ENCODE measurements at regions not wholly inside any gene's neighbourhood (a gene's known extent, or its start where the extent isn't known, plus 50 kb on each side); places are given as distances from the start of the nearest gene placed in this dataset.

DNA sequence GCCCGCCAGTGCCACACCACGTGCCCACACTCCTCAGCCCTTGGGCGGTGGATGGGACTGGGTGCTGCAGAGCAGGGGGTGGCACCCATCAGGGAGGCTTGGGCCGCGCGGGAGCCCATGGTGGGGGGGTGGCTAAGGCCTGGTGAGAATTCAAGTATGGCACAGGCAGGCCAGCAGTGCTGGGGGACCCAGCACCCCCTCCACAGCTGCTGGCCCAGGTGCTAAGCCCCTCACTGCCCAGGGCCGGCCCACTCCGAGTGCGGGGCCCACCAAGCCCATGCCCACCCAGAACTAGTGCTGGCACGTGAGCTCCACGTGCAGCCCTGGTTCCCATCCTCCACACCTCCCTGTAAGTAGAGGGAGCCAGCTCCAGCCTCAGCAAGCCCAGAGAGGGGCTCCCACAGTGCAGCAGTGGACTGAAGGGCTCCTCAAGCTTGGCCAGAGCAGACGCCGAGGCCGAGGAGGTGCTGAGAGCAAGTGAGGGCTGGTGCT is 1091.1 kb upstream of the GJE1 start:
- TF ChIP-seq TAF1 (IDR thresholded peaks at IDR 0.05; ENCODE audit: low read depth), result no peak
- TF ChIP-seq, protein P1, sequence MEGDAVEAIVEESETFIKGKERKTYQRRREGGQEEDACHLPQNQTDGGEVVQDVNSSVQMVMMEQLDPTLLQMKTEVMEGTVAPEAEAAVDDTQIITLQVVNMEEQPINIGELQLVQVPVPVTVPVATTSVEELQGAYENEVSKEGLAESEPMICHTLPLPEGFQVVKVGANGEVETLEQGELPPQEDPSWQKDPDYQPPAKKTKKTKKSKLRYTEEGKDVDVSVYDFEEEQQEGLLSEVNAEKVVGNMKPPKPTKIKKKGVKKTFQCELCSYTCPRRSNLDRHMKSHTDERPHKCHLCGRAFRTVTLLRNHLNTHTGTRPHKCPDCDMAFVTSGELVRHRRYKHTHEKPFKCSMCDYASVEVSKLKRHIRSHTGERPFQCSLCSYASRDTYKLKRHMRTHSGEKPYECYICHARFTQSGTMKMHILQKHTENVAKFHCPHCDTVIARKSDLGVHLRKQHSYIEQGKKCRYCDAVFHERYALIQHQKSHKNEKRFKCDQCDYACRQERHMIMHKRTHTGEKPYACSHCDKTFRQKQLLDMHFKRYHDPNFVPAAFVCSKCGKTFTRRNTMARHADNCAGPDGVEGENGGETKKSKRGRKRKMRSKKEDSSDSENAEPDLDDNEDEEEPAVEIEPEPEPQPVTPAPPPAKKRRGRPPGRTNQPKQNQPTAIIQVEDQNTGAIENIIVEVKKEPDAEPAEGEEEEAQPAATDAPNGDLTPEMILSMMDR (IDR thresholded peaks at IDR 0.05; ENCODE audit: poor library complexity, severe bottlenecking), result no peak
- TF ChIP-seq, protein P2, sequence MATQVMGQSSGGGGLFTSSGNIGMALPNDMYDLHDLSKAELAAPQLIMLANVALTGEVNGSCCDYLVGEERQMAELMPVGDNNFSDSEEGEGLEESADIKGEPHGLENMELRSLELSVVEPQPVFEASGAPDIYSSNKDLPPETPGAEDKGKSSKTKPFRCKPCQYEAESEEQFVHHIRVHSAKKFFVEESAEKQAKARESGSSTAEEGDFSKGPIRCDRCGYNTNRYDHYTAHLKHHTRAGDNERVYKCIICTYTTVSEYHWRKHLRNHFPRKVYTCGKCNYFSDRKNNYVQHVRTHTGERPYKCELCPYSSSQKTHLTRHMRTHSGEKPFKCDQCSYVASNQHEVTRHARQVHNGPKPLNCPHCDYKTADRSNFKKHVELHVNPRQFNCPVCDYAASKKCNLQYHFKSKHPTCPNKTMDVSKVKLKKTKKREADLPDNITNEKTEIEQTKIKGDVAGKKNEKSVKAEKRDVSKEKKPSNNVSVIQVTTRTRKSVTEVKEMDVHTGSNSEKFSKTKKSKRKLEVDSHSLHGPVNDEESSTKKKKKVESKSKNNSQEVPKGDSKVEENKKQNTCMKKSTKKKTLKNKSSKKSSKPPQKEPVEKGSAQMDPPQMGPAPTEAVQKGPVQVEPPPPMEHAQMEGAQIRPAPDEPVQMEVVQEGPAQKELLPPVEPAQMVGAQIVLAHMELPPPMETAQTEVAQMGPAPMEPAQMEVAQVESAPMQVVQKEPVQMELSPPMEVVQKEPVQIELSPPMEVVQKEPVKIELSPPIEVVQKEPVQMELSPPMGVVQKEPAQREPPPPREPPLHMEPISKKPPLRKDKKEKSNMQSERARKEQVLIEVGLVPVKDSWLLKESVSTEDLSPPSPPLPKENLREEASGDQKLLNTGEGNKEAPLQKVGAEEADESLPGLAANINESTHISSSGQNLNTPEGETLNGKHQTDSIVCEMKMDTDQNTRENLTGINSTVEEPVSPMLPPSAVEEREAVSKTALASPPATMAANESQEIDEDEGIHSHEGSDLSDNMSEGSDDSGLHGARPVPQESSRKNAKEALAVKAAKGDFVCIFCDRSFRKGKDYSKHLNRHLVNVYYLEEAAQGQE (IDR thresholded peaks at IDR 0.05; ENCODE audit: borderline replicate concordance), result no peak
- TF ChIP-seq RAD21 (conservative IDR thresholded peaks at IDR 0.05), result no peak
- no peak for TF ChIP-seq EP300 (conservative IDR thresholded peaks at IDR 0.05; ENCODE audit: poor library complexity, severe bottlenecking)
- no peak for TF ChIP-seq EZH2 (IDR thresholded peaks at IDR 0.05; ENCODE audit: borderline replicate concordance, insufficient read depth, low read length, poor library complexity, severe bottlenecking)
- TF ChIP-seq MXI1 (conservative IDR thresholded peaks at IDR 0.05; ENCODE audit: poor library complexity, severe bottlenecking), result no peak
- no peak for TF ChIP-seq SMC3 (conservative IDR thresholded peaks at IDR 0.05; ENCODE audit: poor library complexity)
- TF ChIP-seq POLR2AphosphoS5 (IDR thresholded peaks at IDR 0.05), result no peak

DNA sequence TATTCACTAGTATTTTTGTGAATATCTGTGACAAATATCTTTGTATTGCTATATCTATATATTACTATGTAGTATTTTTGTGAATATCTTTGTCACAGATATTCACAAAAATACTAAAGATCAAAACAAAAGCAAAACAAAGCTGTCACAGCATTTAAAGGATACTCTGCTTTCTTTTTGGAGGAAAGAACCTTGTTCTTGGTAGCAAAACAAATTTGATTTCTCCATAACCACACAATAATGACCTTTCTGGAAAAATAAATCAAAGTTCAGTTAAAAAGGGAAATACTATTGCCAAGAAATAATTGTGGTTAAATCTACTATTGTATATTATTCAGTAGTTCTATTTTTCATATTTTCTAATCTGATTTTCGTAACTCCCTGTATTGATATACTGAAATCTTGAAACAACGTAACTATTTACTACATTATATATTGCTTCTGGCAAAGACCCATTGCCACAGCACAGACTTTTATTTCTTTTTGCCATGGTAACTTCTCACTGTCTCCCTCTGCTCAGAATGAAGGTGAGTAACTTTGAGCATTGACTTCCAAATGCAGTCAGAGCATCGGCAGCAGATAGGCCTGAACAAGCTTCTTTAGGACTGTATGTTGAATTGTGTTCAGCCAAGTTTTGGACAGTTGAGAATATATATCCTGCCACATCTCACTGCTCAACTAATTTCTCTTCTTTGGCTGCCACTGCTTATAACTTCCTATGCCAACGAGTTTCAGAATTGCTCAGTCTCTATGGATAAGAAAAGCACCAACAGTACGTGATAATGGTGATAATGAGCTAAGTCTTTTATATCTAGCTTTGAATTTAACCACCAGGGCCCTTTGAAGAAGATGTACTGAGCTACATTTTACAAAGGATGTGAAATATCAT is 1097.2 kb upstream of the GJE1 start:
- TF ChIP-seq MXI1 (conservative IDR thresholded peaks at IDR 0.05; ENCODE audit: poor library complexity, severe bottlenecking) (no peak), EP300 (conservative IDR thresholded peaks at IDR 0.05; ENCODE audit: poor library complexity, severe bottlenecking) (no peak), RAD21 (conservative IDR thresholded peaks at IDR 0.05) (no peak), POLR2AphosphoS5 (IDR thresholded peaks at IDR 0.05) (no peak), SMC3 (conservative IDR thresholded peaks at IDR 0.05; ENCODE audit: poor library complexity) (no peak), TAF1 (IDR thresholded peaks at IDR 0.05; ENCODE audit: low read depth) (no peak), EZH2 (IDR thresholded peaks at IDR 0.05; ENCODE audit: borderline replicate concordance, insufficient read depth, low read length, poor library complexity, severe bottlenecking) (no peak)
- TF ChIP-seq, protein P2 (IDR thresholded peaks at IDR 0.05; ENCODE audit: borderline replicate concordance), result no peak
- TF ChIP-seq, protein P1 (IDR thresholded peaks at IDR 0.05; ENCODE audit: poor library complexity, severe bottlenecking), result no peak
- no peak overlapping the region for H3K27ac ChIP-seq (ENCODE audit: low read length)
- no peak overlapping the region for H3K4me3 ChIP-seq (ENCODE audit: low read length)
- no peaks in the 10 kb centered on the region for H3K27me3 ChIP-seq (ENCODE audit: insufficient read depth, low read depth, low read length)
- H3K9me3 ChIP-seq (ENCODE audit: low read length), result no peaks in the 10 kb centered on the region
- no peaks in the 10 kb centered on the region for H4K20me1 ChIP-seq (ENCODE audit: insufficient read depth)
- H3K9me2 ChIP-seq (ENCODE audit: insufficient read depth, low read length), result no peaks in the 10 kb centered on the region
- no peaks in the 10 kb centered on the region for H3K79me2 ChIP-seq (replicated peaks; ENCODE audit: insufficient read depth, low read length)
- H3F3A ChIP-seq (ENCODE audit: insufficient read depth, low read length, poor library complexity, severe bottlenecking), result no peaks in the 10 kb centered on the region
- H3K4me2 ChIP-seq (ENCODE audit: low read length), result no peak overlapping the region
- H2AFZ ChIP-seq (ENCODE audit: low read depth, low read length), result no peak overlapping the region
- H3K36me3 ChIP-seq (ENCODE audit: insufficient read depth, low read length), result no peaks in the 10 kb centered on the region
- no peak overlapping the region for H3K9ac ChIP-seq (ENCODE audit: low read length)

More for the DNA sequence above, 1091.1 kb upstream of the GJE1 start:
- no peak overlapping the region for H3K9ac ChIP-seq (ENCODE audit: low read length)
- no peaks in the 10 kb centered on the region for H4K20me1 ChIP-seq (ENCODE audit: insufficient read depth)
- no peak overlapping the region for H3K4me3 ChIP-seq (ENCODE audit: low read length)
- no peaks in the 10 kb centered on the region for H3K9me3 ChIP-seq (ENCODE audit: low read length)
- H2AFZ ChIP-seq (ENCODE audit: low read depth, low read length), result no peak overlapping the region
- no peaks in the 10 kb centered on the region for H3K79me2 ChIP-seq (replicated peaks; ENCODE audit: insufficient read depth, low read length)
- H3K27ac ChIP-seq (ENCODE audit: low read length), result no peak overlapping the region
- no peaks in the 10 kb centered on the region for H3F3A ChIP-seq (ENCODE audit: insufficient read depth, low read length, poor library complexity, severe bottlenecking)
- H3K27me3 ChIP-seq (ENCODE audit: insufficient read depth, low read depth, low read length), result no peaks in the 10 kb centered on the region
- H3K4me2 ChIP-seq (ENCODE audit: low read length), result no peak overlapping the region
- no peaks in the 10 kb centered on the region for H3K36me3 ChIP-seq (ENCODE audit: insufficient read depth, low read length)
- H3K9me2 ChIP-seq (ENCODE audit: insufficient read depth, low read length), result no peaks in the 10 kb centered on the region

All from neural cell (in vitro differentiated cells).